ENCODE measurements at regions not wholly inside any gene's neighbourhood (a gene's known extent, or its start where the extent isn't known, plus 50 kb on each side); places are given as distances from the start of the nearest gene placed in this dataset.

GRCh38 chr5:173535976-173536639, 80.3 kb downstream of the BOD1 start:
- Histone ChIP-seq H3K36me3 (ENCODE audit: insufficient read depth, low read length, poor library complexity, severe bottlenecking) (no peaks in the 10 kb centered on the region), H3K27me3 (replicated peaks; ENCODE audit: insufficient read depth, low read depth, low read length, poor library complexity) (peaks cover 6% of the 10 kb centered on the region), H3K4me3 (ENCODE audit: low read depth, low read length, poor library complexity, severe bottlenecking) (no peak overlapping the region), H3K27ac (ENCODE audit: low read depth, low read length, poor library complexity, severe bottlenecking) (no peak overlapping the region), H3K9me3 (ENCODE audit: low read depth, low read length, poor library complexity, severe bottlenecking) (no peaks in the 10 kb centered on the region), H3K4me1 (ENCODE audit: insufficient read depth, low read length, poor library complexity, severe bottlenecking) (no peaks in the 10 kb centered on the region)
- no peak for TF ChIP-seq CTCF (conservative IDR thresholded peaks at IDR 0.05; ENCODE audit: low read depth, low read length)
- no peak for TF ChIP-seq EZH2 (IDR thresholded peaks at IDR 0.05; ENCODE audit: borderline replicate concordance, low read depth, low read length, poor library complexity, severe bottlenecking)
- POLR2A ChIA-PET (ENCODE audit: low non-redundant PET) = no interaction called here
- no TSS peak for BruUV-seq (replicated peaks)
- intact Hi-C loops (cut with micrococcal nuclease; ENCODE audit: unreplicated experiment) = no loop called here
- CTCF ChIA-PET = no interaction called here
- DNase-seq (ENCODE audit: low spot score) = no peak

- no peaks in the 10 kb centered on the region for H3K9me3 ChIP-seq (ENCODE audit: low read depth, low read length, poor library complexity, severe bottlenecking)
- no peaks in the 10 kb centered on the region for H3K36me3 ChIP-seq (ENCODE audit: insufficient read depth, low read length, poor library complexity, severe bottlenecking)
- intact Hi-C loops (cut with micrococcal nuclease; ENCODE audit: unreplicated experiment) = no loop called here
- POLR2A ChIA-PET (ENCODE audit: low non-redundant PET) = no interaction called here
- no peak for TF ChIP-seq CTCF (conservative IDR thresholded peaks at IDR 0.05; ENCODE audit: low read depth, low read length)
- TF ChIP-seq EZH2 (IDR thresholded peaks at IDR 0.05; ENCODE audit: borderline replicate concordance, low read depth, low read length, poor library complexity, severe bottlenecking) = no peak
- H3K27me3 ChIP-seq (replicated peaks; ENCODE audit: insufficient read depth, low read depth, low read length, poor library complexity) = peaks cover 6% of the 10 kb centered on the region
- no peak for DNase-seq (ENCODE audit: low spot score)
- CTCF ChIA-PET = no interaction called here
- H3K27ac ChIP-seq (ENCODE audit: low read depth, low read length, poor library complexity, severe bottlenecking) = no peak overlapping the region
- H3K4me1 ChIP-seq (ENCODE audit: insufficient read depth, low read length, poor library complexity, severe bottlenecking) = no peaks in the 10 kb centered on the region
- no peak overlapping the region for H3K4me3 ChIP-seq (ENCODE audit: low read depth, low read length, poor library complexity, severe bottlenecking)
- BruUV-seq (replicated peaks) = no TSS peak
These were observed 81.1 kb downstream of the BOD1 start for GRCh38 chr5:173535166-173535975.

DNA sequence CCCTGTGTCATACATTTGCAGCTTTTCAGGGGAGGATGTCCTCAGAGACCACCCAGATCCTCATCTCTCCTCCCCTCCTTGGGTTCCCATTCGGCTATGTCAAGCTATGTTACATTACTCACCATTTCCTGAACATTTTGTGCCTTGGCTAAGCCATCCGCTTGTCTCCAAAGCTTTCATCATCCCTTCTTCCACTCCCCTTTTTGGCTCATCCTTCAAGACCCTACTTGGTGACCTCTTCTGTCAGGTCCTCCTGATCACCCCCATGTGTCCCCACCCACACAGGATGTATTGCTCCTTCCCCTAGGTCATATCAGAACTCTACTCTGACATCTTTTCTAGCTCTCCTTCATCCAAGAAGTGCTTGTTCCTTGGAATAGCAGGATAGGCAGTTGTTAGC, 81.8 kb downstream of the BOD1 start:
- H3K9me3 ChIP-seq (ENCODE audit: low read depth, low read length, poor library complexity, severe bottlenecking) = no peaks in the 10 kb centered on the region
- DNase-seq (ENCODE audit: low spot score) = no peak
- H3K27ac ChIP-seq (ENCODE audit: low read depth, low read length, poor library complexity, severe bottlenecking) = no peak overlapping the region
- intact Hi-C loops (cut with micrococcal nuclease; ENCODE audit: unreplicated experiment) = no loop called here
- H3K27me3 ChIP-seq (replicated peaks; ENCODE audit: insufficient read depth, low read depth, low read length, poor library complexity) = peaks cover 6% of the 10 kb centered on the region
- ChIA-PET POLR2A (ENCODE audit: low non-redundant PET) (no interaction called here), CTCF (no interaction called here)
- H3K36me3 ChIP-seq (ENCODE audit: insufficient read depth, low read length, poor library complexity, severe bottlenecking) = no peaks in the 10 kb centered on the region
- no TSS peak for BruUV-seq (replicated peaks)
- TF ChIP-seq EZH2 (IDR thresholded peaks at IDR 0.05; ENCODE audit: borderline replicate concordance, low read depth, low read length, poor library complexity, severe bottlenecking) (no peak), CTCF (conservative IDR thresholded peaks at IDR 0.05; ENCODE audit: low read depth, low read length) (no peak)
- no peak overlapping the region for H3K4me3 ChIP-seq (ENCODE audit: low read depth, low read length, poor library complexity, severe bottlenecking)
- no peaks in the 10 kb centered on the region for H3K4me1 ChIP-seq (ENCODE audit: insufficient read depth, low read length, poor library complexity, severe bottlenecking)
